GM12873 (cell line): ENCODE measurements at regions not wholly inside any gene's neighbourhood (a gene's known extent, or its start where the extent isn't known, plus 50 kb on each side); places are given as distances from the start of the nearest gene placed in this dataset.

Source experiments
- CTCF ChIP-seq: IDR thresholded peaks from 2 replicates; pipeline ENCODE4 v1.5.1; 2012; ENCODE audit warnings: low read depth, mild to moderate bottlenecking, moderate library complexity, low read length, control low read depth; ENCODE audit not compliant: insufficient read depth; ENCODE audit errors: missing control alignments

- TF ChIP-seq CTCF, result no peak
Measured at GRCh38 chr2:3114406-3115185, 263.0 kb downstream of the EIPR1 start.

GRCh38 chr2:3113769-3114168 lies 263.8 kb downstream of the EIPR1 start:
- TF ChIP-seq CTCF, result no peak

- TF ChIP-seq CTCF, result no peak
Measured at GRCh38 chr2:3113122-3113521, 264.5 kb downstream of the EIPR1 start.

GRCh38 chr2:3112553-3112952 lies 265.1 kb downstream of the EIPR1 start:
- TF ChIP-seq CTCF, result no peak

GRCh38 chr2:3112131-3112530 lies 265.5 kb downstream of the EIPR1 start:
- no peak for TF ChIP-seq CTCF

GRCh38 chr2:3110994-3111666 lies 266.5 kb downstream of the EIPR1 start:
- no peak for TF ChIP-seq CTCF

GRCh38 chr2:3110555-3110954 lies 267.1 kb downstream of the EIPR1 start:
- TF ChIP-seq CTCF, result no peak
